ENCODE measurements at regions not wholly inside any gene's neighbourhood (a gene's known extent, or its start where the extent isn't known, plus 50 kb on each side); places are given as distances from the start of the nearest gene placed in this dataset.
"Not testable (repeated sequence)": the region's sequence is repeated elsewhere in the genome, so short reads cannot be mapped to it uniquely, and the experiment has no call there.

- no peak overlapping the region for H3K9ac ChIP-seq (ENCODE audit: extremely low read depth, insufficient read length, low read length)
- H3K79me2 ChIP-seq (ENCODE audit: insufficient read depth, low read length) = no peaks in the 10 kb centered on the region
- H3K79me1 ChIP-seq (ENCODE audit: insufficient read depth, low read depth, low read length, poor library complexity, severe bottlenecking) = no peaks in the 10 kb centered on the region
- no peaks in the 10 kb centered on the region for H4K20me1 ChIP-seq (ENCODE audit: control insufficient read depth, insufficient read depth, insufficient read length)
- no peak overlapping the region for H3K4me2 ChIP-seq (ENCODE audit: insufficient read depth, insufficient read length, low read length)
- H3K27ac ChIP-seq (ENCODE audit: insufficient read length, low read depth, low read length) = no peak overlapping the region
- Mint-ChIP-seq H3K4me1 (peaks cover 3 to 8% of the 10 kb centered on the region in 2 experiments; a peak in 2 of 4 replicates), H3K36me3 (ENCODE audit: insufficient read depth in 1 of 3, low read depth in 3 of 3) (peaks cover 0 to 5% (median 0%) of the 10 kb centered on the region in 3 experiments; a peak in 2 of 7 replicates), H3K9me3 (peaks cover 4 to 10% of the 10 kb centered on the region in 2 experiments; a peak in 4 of 5 replicates), H3K27ac (no peak overlapping the region), H3K27me3 (ENCODE audit: low read depth) (0 out of 2 replicates have a peak, but pooled peaks cover 4% of the 10 kb centered on the region), H3K4me3 (no peak overlapping the region)
- H4K5ac ChIP-seq (ENCODE audit: insufficient read length, low read depth, low read length) = no peak overlapping the region
- H3K23ac ChIP-seq (ENCODE audit: insufficient read length, low read depth, low read length) = no peak overlapping the region
- no CpG with 5 or more reads among the region's 17 CpGs for WGBS (ENCODE audit: extremely low coverage, insufficient read length, low lambda C conversion rate)
- H2BK20ac ChIP-seq (ENCODE audit: low read depth, low read length, poor library complexity, severe bottlenecking) = no peak overlapping the region
- H2BK12ac ChIP-seq (ENCODE audit: insufficient read length, low read depth, low read length) = no peak overlapping the region
- no peaks in the 10 kb centered on the region for H3K23me2 ChIP-seq (ENCODE audit: insufficient read length, low read depth, low read length, poor library complexity, severe bottlenecking)
- no peak for DNase-seq
- H2BK5ac ChIP-seq (ENCODE audit: insufficient read length, low read length) = no peak overlapping the region
- no peak overlapping the region for H2BK120ac ChIP-seq (ENCODE audit: low read depth, low read length, poor library complexity, severe bottlenecking)
- no peak overlapping the region for H2AK5ac ChIP-seq (ENCODE audit: insufficient read length, low read length)
- H3K18ac ChIP-seq (ENCODE audit: insufficient read length, low read depth, low read length) = no peak overlapping the region
- H3K27me3 ChIP-seq (ENCODE audit: insufficient read depth, low read length) = no peaks in the 10 kb centered on the region
- H3T11ph ChIP-seq (ENCODE audit: low read length) = no peak overlapping the region
- no peaks in the 10 kb centered on the region for H3K9me3 ChIP-seq (ENCODE audit: control insufficient read depth, low read depth, low read length)
- H2BK15ac ChIP-seq (ENCODE audit: low read depth, low read length) = no peak overlapping the region
- no peak overlapping the region for H3K14ac ChIP-seq (ENCODE audit: insufficient read depth, low read length)
- no peak overlapping the region for H4K91ac ChIP-seq (ENCODE audit: insufficient read length, low read depth, low read length)
- TF ChIP-seq CTCF (conservative IDR thresholded peaks at IDR 0.05) = no peak
- H2AFZ ChIP-seq (ENCODE audit: low read length) = no peak overlapping the region
- H3K4me1 ChIP-seq (ENCODE audit: insufficient read depth, low read length) = no peaks in the 10 kb centered on the region
- no peak overlapping the region for H4K8ac ChIP-seq (replicated peaks; ENCODE audit: insufficient read length, low read depth, low read length)
- no peak overlapping the region for H3K4ac ChIP-seq (ENCODE audit: low read depth, low read length)
- H3K56ac ChIP-seq (ENCODE audit: insufficient read length, low read depth, low read length) = no peak overlapping the region
Measured at GRCh38 chr6:27531772-27532459, 59.0 kb upstream of the ZNF184 start.

- H4K91ac ChIP-seq (ENCODE audit: insufficient read length, low read depth, low read length); H4K8ac ChIP-seq (replicated peaks; ENCODE audit: insufficient read length, low read depth, low read length); H3K9me3 ChIP-seq (ENCODE audit: control insufficient read depth, low read depth, low read length); H4K20me1 ChIP-seq (ENCODE audit: control insufficient read depth, insufficient read depth, insufficient read length); H3K4me1 Mint-ChIP-seq; H3K4me1 ChIP-seq (ENCODE audit: insufficient read depth, low read length); H3K79me2 ChIP-seq (ENCODE audit: insufficient read depth, low read length); H4K5ac ChIP-seq (ENCODE audit: insufficient read length, low read depth, low read length); H3K4ac ChIP-seq (ENCODE audit: low read depth, low read length); H3K4me3 Mint-ChIP-seq; H3K79me1 ChIP-seq (ENCODE audit: insufficient read depth, low read depth, low read length, poor library complexity, severe bottlenecking); H3K27me3 Mint-ChIP-seq (ENCODE audit: low read depth); H3K4me2 ChIP-seq (ENCODE audit: insufficient read depth, insufficient read length, low read length); H3K14ac ChIP-seq (ENCODE audit: insufficient read depth, low read length); H2BK15ac ChIP-seq (ENCODE audit: low read depth, low read length); H3K23me2 ChIP-seq (ENCODE audit: insufficient read length, low read depth, low read length, poor library complexity, severe bottlenecking); H2AK5ac ChIP-seq (ENCODE audit: insufficient read length, low read length); H2BK120ac ChIP-seq (ENCODE audit: low read depth, low read length, poor library complexity, severe bottlenecking); H3K27ac Mint-ChIP-seq; H2AFZ ChIP-seq (ENCODE audit: low read length); H3K56ac ChIP-seq (ENCODE audit: insufficient read length, low read depth, low read length); H2BK5ac ChIP-seq (ENCODE audit: insufficient read length, low read length); H2BK20ac ChIP-seq (ENCODE audit: low read depth, low read length, poor library complexity, severe bottlenecking); H3K9ac ChIP-seq (ENCODE audit: extremely low read depth, insufficient read length, low read length); H3K27me3 ChIP-seq (ENCODE audit: insufficient read depth, low read length); H2BK12ac ChIP-seq (ENCODE audit: insufficient read length, low read depth, low read length); H3K18ac ChIP-seq (ENCODE audit: insufficient read length, low read depth, low read length); H3T11ph ChIP-seq (ENCODE audit: low read length); H3K23ac ChIP-seq (ENCODE audit: insufficient read length, low read depth, low read length); DNase-seq; H3K27ac ChIP-seq (ENCODE audit: insufficient read length, low read depth, low read length); H3K36me3 Mint-ChIP-seq (ENCODE audit: insufficient read depth in 1 of 3, low read depth in 3 of 3): not testable (repeated sequence)
- H3K9me3 Mint-ChIP-seq = peaks cover 4 to 10% of the 10 kb centered on the region in 2 experiments; a peak in 4 of 5 replicates
- no CpG with 5 or more reads among the region's 24 CpGs for WGBS (ENCODE audit: extremely low coverage, insufficient read length, low lambda C conversion rate)
Measured at GRCh38 chr6:27529796-27530195, 56.9 kb upstream of the ZNF184 start.
